CD4-positive, alpha-beta T cell treated with Interleukin-6 for 4 hours (primary cell): ENCODE measurements at regions not wholly inside any gene's neighbourhood (a gene's known extent, or its start where the extent isn't known, plus 50 kb on each side); places are given as distances from the start of the nearest gene placed in this dataset.

ENCODE experiments used
- DNase-seq: peaks from one replicate; pipeline ENCODE4 v3.0.0-alpha.2; 2020; ENCODE audit warnings: mixed read lengths

DNA sequence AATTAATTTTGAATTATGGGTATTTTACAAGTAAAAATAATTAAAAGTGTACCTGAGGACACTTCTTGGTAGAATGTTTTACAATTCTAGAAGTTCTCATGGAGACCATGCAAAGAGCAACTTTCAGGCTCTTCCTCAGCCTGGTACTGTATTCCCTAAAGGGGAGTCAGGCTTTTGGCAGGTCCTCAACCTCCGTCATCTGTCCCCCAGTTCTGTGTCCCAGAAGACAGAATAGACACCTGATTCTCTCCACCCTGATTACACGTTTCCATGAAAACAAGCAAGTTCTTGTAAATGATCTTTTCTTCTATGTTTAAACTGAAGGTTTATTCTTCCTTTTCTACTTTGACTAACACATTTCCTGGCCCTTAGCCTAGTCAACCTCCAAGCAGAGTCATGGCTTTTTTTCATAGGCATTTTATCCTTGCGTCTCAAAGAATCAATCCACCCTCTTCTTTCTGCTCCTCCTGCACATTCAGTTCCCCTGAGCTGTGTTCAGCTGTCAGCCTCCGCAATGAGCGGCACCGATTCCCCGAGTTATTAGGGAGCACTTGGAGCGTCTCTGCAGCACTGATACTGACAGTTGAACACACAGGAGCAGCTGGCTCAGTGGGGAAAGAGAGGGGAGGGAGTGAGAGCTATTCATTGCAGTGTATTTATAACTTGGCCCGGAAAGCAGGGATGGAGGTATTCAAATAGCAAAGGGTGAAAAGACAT is 1082.4 kb upstream of the MAP3K7 start:
- no peak for DNase-seq

DNA sequence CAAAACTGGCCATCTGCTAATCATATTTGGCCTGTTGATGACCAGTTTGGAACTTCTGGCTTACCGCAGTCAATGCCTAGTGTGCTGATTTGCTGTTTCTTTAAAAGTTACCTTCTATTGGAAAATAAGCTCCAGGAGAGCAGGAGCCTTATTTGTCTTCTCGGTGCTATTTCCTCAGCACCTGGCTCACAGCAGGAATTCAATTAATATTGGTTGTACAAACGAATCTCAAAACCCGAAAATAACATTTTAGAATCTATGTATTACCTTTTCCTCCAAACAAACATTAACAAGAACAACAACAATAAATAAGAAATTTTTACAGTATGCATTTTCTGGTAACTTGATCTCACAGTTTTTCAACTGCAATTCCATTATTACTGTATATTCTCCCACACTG is 1080.7 kb upstream of the MAP3K7 start:
- DNase-seq = no peak

DNA sequence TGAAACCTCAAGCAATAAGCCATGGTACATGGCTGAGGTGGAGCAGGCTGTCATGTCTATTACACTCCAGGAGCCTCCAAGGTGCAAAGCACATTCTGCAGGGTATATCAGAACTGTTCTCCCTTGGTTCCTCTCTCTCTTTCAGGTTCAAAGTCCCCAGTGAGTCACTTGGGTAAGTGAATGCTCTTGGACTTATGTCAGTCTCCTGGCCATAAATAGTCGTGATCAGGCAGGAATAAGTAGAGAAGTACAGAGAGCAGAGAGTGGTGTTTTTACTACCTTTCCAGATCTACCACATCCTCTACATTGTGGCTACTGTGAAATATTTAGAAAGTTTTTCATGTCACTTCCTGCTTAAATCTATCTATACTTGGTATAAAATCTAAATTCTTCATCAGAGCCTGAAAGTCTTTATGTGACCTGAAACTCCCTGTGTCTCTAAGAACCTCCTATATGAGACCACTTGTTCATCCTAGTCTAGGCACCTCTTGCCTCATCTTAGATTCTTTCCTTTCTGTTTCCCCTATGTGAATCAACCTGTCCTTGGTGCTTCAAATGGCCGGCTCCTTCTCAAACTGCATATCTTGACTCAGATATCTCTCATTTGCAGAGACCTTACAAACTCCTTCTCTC is 1077.6 kb upstream of the MAP3K7 start:
- no peak for DNase-seq

DNA sequence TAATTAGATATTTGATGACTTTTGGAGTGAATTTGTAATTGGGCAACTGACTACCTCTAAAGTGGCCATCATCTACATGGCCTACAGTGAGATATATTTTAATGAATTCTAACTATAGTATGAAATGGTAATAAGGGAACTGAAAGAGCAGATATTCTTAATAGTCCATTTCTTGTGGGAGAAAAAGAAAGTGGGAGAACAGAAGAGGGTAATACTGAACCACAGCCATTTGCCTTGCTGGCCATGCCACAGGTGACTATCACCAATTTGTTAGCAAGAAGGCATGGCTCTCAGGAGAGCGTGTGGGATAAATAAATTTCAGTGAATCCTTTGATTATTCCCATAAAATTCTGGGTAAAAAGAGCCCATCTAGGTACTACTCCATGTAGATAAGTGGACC is 1074.0 kb upstream of the MAP3K7 start:
- no peak for DNase-seq

DNA sequence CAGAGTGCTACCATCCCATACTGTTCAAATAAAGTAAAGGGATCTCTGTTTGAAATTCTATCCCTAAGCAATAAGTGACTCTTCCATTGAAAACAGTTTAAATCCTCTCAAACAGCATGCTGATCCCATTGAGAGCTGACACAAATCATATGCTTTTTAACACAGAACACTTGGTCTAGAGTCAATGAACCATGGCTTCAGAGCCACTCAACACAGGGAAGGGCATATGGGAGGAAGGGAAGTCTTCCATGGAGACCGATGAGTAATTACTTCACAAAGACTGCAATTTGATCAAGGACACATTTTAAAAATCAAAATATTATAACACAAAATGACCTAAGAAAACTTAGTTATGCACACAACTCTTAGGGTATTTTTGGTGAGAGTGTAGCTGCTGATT is 1073.0 kb upstream of the MAP3K7 start:
- no peak for DNase-seq

DNA sequence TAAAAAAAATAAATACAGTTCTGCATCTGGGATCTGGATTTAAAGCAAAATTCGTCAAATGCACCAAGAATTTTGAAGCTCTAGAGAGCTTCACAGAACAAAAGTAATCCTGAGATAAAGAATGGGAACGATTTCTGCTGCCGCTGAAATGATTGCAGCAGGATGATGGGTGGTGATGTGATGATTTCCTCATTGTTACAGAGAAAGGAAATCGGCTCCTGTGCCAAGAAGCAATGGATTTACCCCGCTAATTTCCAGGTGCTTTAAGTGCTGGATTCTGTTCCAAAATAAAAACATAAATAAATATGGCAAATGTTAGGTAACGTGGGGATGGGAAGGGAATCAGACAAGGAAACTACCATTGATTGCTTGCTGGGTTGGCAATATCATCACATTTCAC is 1067.9 kb upstream of the MAP3K7 start:
- DNase-seq = no peak

DNA sequence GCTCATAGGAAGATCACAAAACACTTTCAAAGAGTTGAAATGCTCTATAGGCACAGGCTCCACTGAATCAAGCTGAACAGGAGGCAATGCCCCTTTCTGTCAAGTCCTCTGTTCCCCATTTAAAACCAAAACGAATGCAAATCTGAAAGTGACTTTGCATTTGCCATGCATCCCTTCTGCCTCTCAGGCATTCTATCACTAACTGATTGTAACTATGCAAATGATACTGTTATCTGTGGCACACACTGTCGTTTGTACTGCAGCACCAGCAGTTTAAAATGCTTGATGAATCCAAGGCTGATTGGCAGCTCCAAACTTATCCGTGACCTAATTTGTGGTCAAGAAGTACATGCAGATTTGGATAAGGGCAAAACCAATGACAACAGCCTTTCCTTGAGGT is 1067.5 kb upstream of the MAP3K7 start:
- no peak for DNase-seq

DNA sequence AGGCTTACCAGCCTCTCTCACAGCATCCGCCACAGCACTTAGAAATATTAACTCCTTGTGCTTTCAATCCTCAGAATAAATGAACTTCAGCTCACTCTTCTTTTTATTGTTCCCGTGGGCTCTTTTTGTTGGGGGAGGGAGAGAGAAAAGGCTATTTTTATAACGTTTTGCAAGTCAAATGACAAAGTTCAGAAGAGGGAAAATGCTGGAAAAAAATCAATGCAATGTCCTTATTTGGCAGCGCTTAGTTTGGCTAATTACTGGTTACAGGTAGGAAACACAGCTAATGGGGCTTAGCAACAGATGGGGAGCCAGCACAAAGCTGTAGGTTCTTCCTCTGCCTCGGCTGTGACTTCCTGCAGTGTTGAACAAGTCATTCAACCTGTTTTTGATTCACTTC is 1067.0 kb upstream of the MAP3K7 start:
- no peak for DNase-seq

DNA sequence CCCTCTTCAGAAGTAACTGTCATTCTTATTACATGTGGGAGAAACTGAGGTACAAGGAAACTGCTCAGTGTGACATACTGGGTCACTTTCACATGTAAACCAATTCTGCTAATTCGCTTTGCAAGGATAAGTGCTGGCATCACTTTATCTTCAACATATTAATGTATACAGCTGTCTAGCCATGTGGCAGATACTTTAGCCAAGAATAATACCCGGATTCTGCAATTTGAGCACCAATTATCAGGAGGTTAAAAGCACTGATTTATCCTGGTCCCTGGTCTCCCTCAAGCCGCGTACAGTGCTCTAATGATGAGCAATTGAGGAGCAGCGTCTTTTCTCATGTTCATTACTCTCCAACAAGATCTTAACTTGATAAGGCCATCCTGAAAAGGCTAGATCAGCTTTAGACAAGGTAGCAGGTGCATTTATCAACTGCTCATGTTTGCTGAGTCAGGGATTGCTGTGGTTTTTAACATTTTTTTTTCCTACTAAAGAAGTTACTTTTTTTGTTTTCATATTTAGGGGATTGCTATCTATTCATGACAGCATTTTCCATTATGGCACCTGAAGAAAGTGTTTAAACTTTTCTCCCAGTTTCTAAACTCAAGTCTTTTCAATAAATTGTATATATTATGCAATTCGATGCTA is 1066.3 kb upstream of the MAP3K7 start:
- no peak for DNase-seq

DNA sequence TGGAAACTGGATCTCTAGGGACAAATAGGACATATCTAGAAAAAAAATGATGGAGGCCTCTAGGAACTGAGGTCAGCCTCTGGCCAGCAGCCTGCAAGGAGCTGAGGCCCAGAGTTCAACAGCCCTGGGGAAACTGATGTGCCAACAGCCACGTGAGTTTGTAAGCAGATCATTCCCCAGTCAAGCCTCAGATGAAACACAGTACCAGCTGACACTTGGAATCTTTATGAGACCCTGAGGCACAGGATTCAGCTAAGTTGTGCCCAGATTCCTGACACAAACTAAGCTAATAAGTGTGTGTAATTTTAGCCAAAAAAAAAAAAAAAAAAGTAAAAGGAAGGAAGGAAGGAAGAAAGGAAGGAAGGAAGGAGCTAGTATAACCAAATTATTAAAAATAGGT is 1059.8 kb upstream of the MAP3K7 start:
- no peak for DNase-seq

DNA sequence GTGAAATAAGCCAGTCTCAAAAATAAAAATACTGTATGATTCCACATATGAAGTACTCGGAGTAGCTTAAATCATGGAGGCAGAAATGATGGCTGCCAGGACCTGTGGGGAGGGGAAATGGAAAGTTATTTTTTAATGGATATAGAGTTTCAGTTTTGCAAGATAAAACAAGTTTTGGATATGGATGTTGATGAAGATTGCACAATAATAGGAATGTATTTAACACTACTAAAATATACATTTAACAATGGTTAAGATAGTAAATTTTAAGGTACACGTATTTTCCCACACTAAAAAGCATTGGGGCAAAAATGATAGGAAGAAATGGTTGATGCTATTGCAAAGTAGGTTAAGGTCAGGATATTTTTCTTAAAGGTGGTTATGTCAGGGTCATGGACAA is 1058.9 kb upstream of the MAP3K7 start:
- DNase-seq = no peak

DNA sequence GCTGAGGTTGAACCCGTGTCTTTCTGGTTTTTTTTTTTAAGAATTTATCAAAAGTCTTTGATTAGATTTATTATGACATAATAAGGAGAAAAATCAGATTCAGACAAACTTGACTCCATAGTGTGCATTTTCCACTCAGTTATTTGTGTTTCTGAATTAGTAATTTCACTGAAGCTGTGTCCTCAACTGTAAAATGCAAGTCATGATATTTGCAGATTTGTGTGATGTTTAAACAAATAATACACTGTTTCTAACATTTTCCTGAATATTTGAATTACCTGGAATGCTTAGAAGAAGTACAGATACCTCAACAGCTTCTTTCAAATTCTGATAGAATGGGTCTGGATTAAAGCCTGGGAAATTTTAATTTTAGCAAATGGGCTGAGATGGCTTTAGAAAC is 1050.3 kb upstream of the MAP3K7 start:
- DNase-seq = no peak

DNA sequence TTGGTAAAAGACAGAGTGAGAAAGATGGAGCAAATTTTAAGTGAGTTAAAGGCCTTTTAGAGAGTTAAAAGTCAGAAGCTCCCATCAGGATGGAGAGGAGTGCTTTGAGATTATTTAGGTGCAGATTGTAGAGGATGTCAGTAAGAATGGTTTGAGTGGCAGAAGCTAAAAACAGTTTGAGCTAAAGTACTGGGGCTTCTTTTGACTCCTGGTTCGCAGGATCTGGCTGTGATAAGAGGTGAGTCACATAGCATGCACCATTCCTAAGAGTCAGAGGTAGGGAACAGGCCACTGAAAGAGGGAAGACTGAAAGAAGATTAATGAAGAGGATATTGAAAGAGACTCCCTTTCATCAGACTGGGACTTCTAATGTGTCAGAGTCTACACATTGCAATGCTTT is 1047.9 kb upstream of the MAP3K7 start:
- DNase-seq = no peak

DNA sequence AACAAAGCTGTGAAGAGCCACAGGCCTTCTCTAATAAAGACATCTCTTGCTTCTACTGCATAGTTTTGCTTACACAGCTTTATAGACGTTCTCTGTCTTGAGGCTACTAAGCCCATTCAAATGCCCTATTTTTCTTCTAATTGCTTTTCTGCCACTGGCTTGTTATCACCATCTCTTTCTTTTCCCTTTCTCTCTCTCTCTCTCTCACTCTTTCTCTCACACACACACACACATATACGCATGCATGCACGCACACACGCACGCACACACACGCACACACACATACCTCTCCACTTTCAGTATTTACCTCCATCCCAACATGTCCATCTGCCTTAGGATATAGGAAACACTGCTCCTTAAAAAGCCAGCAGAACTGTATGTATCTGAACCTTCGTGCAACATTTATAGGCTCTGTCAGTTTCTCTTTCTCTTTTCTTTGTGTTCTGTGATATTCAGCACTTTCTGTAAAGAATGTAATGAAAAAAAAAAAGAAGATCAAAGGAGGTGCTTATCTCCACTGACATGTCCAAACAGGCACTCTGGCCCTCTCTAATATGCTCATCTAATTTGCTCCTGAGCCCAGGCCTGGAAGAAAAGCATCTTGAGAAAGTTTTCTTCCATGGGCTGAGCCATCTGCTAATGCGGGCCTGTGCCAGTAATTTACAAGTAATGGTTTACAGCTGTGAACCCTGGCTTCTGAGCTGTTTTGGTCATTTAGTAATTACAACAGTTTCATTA is 1046.7 kb upstream of the MAP3K7 start:
- DNase-seq = no peak

DNA sequence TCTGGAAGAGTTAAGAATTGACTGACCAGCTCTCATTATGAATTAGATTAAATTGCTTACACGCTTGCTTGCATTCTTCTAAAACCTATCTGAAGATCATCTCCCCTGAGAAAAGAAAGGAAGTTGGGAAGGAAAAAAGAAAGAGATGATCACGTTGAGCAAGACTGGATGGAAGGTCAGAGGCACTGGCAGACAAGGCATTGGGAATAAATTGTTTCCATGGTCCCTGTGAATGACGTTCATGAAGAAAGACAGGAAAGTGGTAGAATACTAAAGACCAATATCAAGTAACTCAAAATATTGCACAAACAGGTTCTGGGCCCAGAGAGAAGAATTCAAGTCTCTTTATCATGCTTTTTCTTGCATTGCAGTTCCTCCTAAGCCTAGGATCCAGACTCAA is 1045.4 kb upstream of the MAP3K7 start:
- no peak for DNase-seq

DNA sequence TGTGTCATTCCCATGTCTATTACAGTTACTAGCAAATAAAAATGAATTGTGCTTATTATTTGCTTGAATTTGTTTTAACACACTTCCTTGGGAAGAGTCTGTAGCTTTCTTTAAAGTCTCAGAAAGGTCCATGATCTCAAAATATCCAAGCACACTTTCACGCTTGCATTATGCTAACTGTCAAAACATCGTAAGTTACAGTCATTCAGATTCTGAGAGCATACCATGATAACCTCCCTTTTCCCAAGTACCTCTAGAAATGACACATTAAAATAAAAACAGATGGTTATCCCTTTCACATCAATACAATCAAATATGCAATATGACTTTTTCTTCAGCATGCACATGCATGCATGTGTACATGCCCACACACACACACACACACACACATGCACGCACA is 1044.4 kb upstream of the MAP3K7 start:
- no peak for DNase-seq

DNA sequence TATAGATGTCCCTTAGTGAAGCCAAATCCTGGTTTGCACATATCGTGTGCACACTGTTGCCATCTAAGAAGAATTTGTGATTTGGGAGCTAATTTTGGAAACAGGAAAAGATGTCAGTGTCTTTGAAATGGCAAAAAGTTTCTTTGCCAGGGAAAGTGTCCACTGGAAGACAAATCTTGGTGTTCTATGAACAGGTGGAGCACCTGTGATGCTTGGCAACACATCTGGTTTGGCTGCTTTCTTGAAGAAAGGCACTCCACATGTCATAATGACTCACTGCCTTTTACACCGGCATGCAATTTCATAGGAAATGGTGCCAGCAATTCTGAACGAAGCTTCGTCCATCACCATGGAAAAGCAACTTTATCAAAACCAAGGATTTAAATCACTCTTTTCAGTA is 1040.0 kb upstream of the MAP3K7 start:
- no peak for DNase-seq

DNA sequence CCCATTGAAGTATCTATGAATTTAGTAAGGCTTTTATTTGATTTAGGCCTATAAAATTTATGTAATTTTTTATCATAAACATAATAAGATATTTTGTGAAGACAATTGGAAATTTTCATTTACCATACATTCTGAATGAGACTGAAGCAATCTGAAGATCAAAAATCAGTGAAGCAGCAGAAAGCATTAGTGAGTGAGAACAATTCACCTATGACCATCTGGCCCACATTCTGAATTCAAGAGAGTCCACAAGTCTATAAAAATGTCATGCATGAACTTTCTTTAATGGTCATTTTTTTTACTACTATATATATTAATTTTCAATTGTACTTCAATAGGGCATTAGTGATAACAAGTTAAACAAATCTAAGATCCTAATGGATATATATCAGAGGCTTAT is 1026.6 kb upstream of the MAP3K7 start:
- no peak for DNase-seq

DNA sequence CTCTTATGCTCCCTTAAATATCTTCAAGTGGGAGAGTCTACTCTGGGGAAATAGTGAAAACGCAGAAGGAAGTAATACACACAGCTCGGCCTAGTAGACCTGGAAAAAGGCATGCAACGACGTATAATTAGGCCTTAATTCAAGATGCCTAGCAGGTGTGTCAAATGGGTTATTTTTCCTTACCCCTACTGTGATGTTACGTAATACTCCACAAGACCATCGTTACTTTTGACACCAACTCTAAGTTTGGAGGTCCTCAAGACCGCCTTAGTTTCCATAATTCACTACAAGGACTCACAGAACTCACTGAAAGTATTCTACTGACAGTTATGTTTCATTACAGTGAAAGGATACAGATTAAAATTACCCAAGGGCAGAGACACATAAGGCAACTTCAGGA is 1024.3 kb upstream of the MAP3K7 start:
- DNase-seq = no peak

DNA sequence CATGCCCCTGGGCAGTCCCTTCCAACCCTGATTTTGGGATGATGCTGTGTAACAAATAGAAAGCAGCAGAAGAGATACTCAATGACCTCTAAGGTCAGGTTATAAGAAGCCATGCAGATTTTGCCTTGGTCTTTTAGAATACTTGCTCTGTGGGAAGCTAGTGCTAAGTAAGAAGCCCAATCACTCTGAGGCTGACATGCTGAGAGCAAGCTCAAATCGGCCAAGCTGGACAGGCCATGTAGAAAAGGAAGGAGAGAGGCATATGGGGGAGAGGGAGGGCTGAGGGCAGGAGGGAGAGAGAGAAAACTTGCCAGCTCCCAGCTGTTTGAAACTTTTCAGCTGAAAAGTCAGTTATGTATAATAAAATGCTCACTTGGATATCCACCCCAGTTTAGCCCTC is 1021.6 kb upstream of the MAP3K7 start:
- DNase-seq = no peak

DNA sequence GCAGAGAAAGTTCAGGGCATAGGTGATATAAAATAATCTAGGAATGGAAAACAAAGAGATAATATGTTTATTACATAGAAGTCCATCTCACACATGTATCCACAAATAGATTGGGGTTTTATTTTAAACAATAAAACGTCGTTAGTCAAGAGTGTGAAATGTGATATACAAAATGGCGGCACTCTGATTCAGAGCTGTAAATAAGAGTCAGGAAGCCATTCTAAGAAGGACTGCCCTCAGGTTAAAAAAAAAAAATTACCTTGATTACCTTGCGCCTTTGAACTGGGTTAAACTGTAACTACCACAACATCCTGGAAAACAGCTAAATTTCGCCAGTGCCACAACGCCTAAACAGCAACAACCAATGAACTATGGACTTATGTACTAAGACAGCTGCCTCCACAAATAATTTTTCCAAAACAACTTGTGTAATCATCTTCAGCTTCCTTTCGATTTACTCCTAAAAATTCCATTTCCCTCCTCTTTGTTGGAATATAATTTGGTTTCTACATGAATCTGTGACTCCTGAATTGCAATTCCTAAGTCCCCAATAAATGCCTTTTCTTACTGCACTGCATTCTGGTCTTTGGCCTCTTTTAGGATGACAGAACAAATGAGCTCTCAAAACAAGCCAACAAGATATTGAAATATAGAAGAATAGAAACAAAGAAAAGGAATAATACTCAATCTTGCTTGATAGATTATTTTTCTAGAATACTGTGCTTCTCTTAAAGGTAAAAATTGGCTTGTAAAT is 1019.5 kb upstream of the MAP3K7 start:
- no peak for DNase-seq

DNA sequence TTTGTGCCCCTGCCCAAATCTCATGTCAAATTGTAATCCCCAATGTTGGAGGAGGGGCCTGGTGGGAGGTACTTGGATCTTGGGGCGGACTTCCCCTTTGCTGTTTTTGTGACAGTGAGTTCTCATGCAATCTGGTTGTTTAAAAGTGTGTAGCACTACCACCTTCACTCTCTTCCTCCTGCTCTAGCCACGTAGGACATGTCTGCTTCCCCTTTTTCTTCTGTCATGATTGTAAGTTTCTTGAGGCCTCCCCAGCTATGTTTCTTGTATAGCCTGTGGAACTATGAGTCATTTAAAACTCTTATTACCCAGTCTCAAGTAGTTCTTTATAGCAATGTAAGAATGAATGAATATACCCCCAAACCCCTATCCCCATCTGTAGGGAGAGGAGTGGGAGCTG is 1013.7 kb upstream of the MAP3K7 start:
- no peak for DNase-seq

DNA sequence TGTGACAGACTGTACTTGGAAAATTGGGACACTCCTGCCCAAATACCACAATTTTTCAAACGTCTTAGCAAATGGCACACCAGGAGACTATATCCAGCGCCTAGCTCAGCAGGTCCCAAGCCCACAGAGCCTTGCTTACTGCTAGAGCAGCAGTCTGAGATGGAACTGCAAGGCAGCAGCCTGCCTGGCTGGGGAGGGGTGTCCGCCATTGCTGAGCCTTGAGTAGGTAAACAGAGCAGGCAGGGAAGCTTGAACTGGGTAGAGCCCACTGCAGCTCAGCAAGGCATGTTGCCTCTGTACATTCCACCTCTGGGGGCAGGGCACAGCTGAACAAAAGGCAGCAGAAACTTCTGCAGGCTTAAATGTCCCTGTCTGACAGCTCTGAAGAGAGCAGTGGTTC is 1003.3 kb upstream of the MAP3K7 start:
- DNase-seq = no peak
